ENCODE measurements at regions not wholly inside any gene's neighbourhood (a gene's known extent, or its start where the extent isn't known, plus 50 kb on each side); places are given as distances from the start of the nearest gene placed in this dataset.

DNA sequence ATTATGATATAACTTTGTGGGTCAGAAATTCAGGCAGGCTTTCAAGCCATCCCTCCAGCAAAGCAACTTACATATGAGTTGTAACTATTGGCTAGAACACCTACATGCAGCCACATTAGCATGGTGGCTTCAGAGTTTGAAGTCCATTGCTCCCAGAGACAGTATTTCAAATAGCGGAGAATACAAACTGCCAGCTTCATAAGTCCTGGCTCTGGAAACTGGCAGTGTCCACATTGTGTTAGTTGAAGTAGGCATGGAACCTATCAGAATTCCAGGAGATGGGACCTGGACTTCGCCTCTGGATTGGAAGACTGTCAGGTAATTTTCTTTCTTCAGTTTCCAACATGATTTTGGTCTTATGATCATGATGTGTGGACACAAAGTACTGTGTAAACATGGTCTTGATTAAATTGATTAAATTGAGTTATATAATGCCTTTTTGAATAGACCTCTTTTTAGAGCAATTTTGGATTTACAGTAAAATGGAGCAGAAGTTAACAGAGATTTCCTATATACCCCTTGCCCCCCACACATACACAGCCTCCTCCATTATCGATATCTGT lies 209.9 kb upstream of the NAV2 start:
- 50% methylated on average over 1 of the region's 3 CpGs; no CpG with 5 or more reads in 1 of the 2 experiments for WGBS, 2 experiments (ENCODE audit: extremely low coverage in 2 of 2, insufficient read length in 1 of 2)
- Histone ChIP-seq H2AK5ac (ENCODE audit: low read depth, low read length) (no peak overlapping the region), H4K8ac (ENCODE audit: low read depth in 2 of 2, low read length in 2 of 2) (no peak overlapping the region), H4K5ac (ENCODE audit: low read depth, low read length) (no peak overlapping the region), H3K23ac (ENCODE audit: low read depth, low read length) (no peak overlapping the region), H3K27me3 (ENCODE audit: control insufficient read depth, insufficient read depth, low read length) (no peaks in the 10 kb centered on the region; the same call in none of the 2 replicates), H3K56ac (ENCODE audit: extremely low read depth, insufficient read depth, low read length) (no peak overlapping the region), H3K9me3 (ENCODE audit: control insufficient read depth, insufficient read depth, low read length) (no peaks in the 10 kb centered on the region; the same call in 1 of the 2 replicates), H3K9ac (ENCODE audit: low read depth, low read length) (no peak overlapping the region), H3K4me3 (ENCODE audit: insufficient read depth, low read depth, low read length) (no peak overlapping the region), H3K14ac (replicated peaks; ENCODE audit: low read depth, low read length) (no peak overlapping the region), H3K79me1 (ENCODE audit: low read depth in 1 of 2, low read length in 2 of 2) (no peaks in the 10 kb centered on the region), H3K36me3 (ENCODE audit: control insufficient read depth, insufficient read depth, low read length) (no peaks in the 10 kb centered on the region), H3K9me1 (ENCODE audit: insufficient read depth, low read length) (no peaks in the 10 kb centered on the region; the same call in 1 of the 2 replicates), H2AK9ac (replicated peaks; ENCODE audit: low read depth, low read length, poor library complexity) (no peak overlapping the region), H4K20me1 (ENCODE audit: insufficient read depth, low read length) (no peaks in the 10 kb centered on the region), H2AFZ (replicated peaks; ENCODE audit: low read length, poor library complexity) (no peak overlapping the region), H2BK120ac (ENCODE audit: low read depth, low read length) (no peak overlapping the region), H3K4me2 (ENCODE audit: low read depth, low read length) (no peak overlapping the region), H4K91ac (ENCODE audit: insufficient read depth, low read depth, low read length) (no peak overlapping the region), H3K4me1 (ENCODE audit: control insufficient read depth, insufficient read depth, low read length) (no peaks in the 10 kb centered on the region), H3K4ac (ENCODE audit: low read depth, low read length) (no peak overlapping the region), H2BK15ac (ENCODE audit: low read depth, low read length) (no peak overlapping the region), H2BK20ac (ENCODE audit: low read depth, low read length) (no peak overlapping the region), H3K18ac (ENCODE audit: low read depth, low read length) (no peak overlapping the region), H2BK5ac (ENCODE audit: low read depth, low read length, poor library complexity, severe bottlenecking) (no peak overlapping the region), H3K27ac (ENCODE audit: insufficient read depth, low read length) (no peak overlapping the region)
- no TSS peak for BruUV-seq (replicated peaks)
- DNase-seq = no peak
- ChIA-PET CTCF (no interaction called here), POLR2A (ENCODE audit: unreplicated experiment) (no interaction called here)
- ATAC-seq (ENCODE audit: low read depth) = no peak
- dilution Hi-C loops (cut with HindIII; ENCODE audit: low sequenced_read_pairs, unreplicated experiment) (no loop called here), in situ Hi-C loops (cut with MboI; ENCODE audit: low sequenced_read_pairs) (no loop called here), intact Hi-C loops (cut with micrococcal nuclease) (no loop called here)
- TF ChIP-seq RAD21 (IDR thresholded peaks at IDR 0.05; ENCODE audit: low read length) = no peak
